ENCODE measurements at regions not wholly inside any gene's neighbourhood (a gene's known extent, or its start where the extent isn't known, plus 50 kb on each side); places are given as distances from the start of the nearest gene placed in this dataset.

DNA sequence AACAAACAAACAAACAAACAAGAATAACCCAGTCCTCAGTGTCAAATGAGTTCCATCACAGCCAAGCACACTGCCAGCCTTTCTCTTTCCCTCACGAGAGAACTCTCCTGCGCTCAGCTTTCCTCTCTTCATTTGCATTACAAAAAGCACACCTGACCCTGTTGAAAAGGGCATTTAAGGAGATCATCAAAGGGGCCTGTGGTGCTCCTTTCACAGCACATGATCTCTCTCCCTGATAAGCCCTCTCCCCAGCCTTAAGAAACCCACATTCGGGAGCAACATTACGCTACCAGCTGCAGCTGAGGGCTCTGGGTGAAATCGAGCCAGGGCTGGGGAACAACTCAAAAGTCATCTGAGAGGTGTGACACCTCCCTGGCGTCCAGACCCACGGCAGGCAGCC lies 165.6 kb upstream of the TMCC3 start:
- Histone ChIP-seq H3K27me3 (ENCODE audit: insufficient read depth, low read length) (no peaks in the 10 kb centered on the region), H3K27ac (ENCODE audit: low read depth, low read length) (no peak overlapping the region), H3K4me1 (ENCODE audit: control insufficient read depth, insufficient read depth, low read length, unreplicated experiment) (no peaks in the 10 kb centered on the region), H3K36me3 (ENCODE audit: insufficient read depth, low read length) (no peaks in the 10 kb centered on the region), H3K79me2 (ENCODE audit: control insufficient read depth, insufficient read depth, low read length, unreplicated experiment) (no peaks in the 10 kb centered on the region), H2AFZ (ENCODE audit: low read length, unreplicated experiment) (no peak overlapping the region), H3K4me3 (ENCODE audit: low read depth, low read length) (no peak overlapping the region)

DNA sequence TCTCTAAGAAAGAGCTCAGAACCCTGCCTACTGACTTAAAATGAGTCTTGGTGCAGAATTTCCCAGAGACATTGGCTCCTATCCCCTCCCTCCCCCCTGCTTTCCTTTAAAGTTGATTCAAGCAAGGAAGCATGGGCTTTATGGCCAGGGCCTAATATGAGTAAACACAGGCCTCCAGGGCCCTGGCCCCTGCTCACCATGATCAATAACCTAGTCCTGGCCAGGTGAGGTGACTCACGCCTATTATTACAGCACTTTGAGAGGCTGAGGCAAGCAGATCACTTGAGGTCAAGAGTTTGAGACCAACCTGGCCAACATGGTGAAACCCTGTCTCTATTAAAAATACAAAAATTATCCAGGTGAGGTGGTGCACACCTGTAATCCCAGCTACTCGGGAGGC lies 165.1 kb upstream of the TMCC3 start:
- Histone ChIP-seq H3K27me3 (ENCODE audit: insufficient read depth, low read length) (no peaks in the 10 kb centered on the region), H3K79me2 (ENCODE audit: control insufficient read depth, insufficient read depth, low read length, unreplicated experiment) (no peaks in the 10 kb centered on the region), H3K36me3 (ENCODE audit: insufficient read depth, low read length) (no peaks in the 10 kb centered on the region), H3K4me1 (ENCODE audit: control insufficient read depth, insufficient read depth, low read length, unreplicated experiment) (no peaks in the 10 kb centered on the region), H3K27ac (ENCODE audit: low read depth, low read length) (no peak overlapping the region), H2AFZ (ENCODE audit: low read length, unreplicated experiment) (no peak overlapping the region), H3K4me3 (ENCODE audit: low read depth, low read length) (no peak overlapping the region)

DNA sequence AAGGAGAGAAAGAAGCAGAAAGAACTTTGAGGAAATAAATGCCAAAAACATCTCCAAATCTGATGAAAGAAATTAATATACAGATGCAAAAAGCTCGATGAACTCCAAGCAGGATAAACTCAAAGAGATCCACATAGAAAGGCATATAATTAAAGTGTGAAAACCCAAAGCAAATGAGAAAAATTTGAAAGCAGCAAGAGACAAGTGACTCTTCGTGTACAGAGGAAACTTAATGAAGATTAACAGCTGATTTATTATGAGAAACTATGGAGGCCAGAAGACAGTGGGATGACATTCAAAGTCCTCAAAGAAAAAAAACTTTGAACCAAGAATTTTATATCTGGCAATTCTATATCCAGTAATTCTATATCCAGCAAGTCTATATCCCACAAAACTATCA lies 163.0 kb upstream of the TMCC3 start:
- Histone ChIP-seq H3K79me2 (ENCODE audit: control insufficient read depth, insufficient read depth, low read length, unreplicated experiment) (no peaks in the 10 kb centered on the region), H3K36me3 (ENCODE audit: insufficient read depth, low read length) (no peaks in the 10 kb centered on the region), H3K27me3 (ENCODE audit: insufficient read depth, low read length) (peaks cover 6% of the 10 kb centered on the region; the same call in 1 of the 2 replicates), H3K27ac (ENCODE audit: low read depth, low read length) (no peak overlapping the region), H3K4me1 (ENCODE audit: control insufficient read depth, insufficient read depth, low read length, unreplicated experiment) (no peaks in the 10 kb centered on the region), H2AFZ (ENCODE audit: low read length, unreplicated experiment) (no peak overlapping the region), H3K4me3 (ENCODE audit: low read depth, low read length) (no peak overlapping the region)

DNA sequence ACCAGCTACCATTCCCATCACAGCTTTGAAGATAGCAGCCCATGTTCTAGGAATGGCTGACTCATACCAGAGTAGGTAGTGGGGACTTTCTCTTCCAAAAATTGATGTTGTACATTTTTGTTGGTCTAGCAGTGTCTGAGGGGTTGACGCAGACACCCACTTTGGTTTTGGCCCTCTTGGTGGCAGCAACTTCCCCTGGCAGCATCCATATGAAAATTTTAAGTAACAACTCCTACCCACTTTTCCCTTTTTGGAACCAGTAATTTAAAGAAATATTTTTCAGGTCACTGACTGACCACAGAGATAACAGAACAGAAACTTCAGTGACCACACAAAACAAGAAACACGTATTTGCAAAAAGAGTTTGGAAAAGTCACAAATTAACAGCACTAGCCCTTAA lies 162.0 kb upstream of the TMCC3 start:
- Histone ChIP-seq H3K27me3 (ENCODE audit: insufficient read depth, low read length) (peaks cover 6% of the 10 kb centered on the region; the same call in 1 of the 2 replicates), H3K36me3 (ENCODE audit: insufficient read depth, low read length) (no peaks in the 10 kb centered on the region), H2AFZ (ENCODE audit: low read length, unreplicated experiment) (no peak overlapping the region), H3K4me1 (ENCODE audit: control insufficient read depth, insufficient read depth, low read length, unreplicated experiment) (no peaks in the 10 kb centered on the region), H3K4me3 (ENCODE audit: low read depth, low read length) (no peak overlapping the region), H3K79me2 (ENCODE audit: control insufficient read depth, insufficient read depth, low read length, unreplicated experiment) (no peaks in the 10 kb centered on the region), H3K27ac (ENCODE audit: low read depth, low read length) (no peak overlapping the region)

DNA sequence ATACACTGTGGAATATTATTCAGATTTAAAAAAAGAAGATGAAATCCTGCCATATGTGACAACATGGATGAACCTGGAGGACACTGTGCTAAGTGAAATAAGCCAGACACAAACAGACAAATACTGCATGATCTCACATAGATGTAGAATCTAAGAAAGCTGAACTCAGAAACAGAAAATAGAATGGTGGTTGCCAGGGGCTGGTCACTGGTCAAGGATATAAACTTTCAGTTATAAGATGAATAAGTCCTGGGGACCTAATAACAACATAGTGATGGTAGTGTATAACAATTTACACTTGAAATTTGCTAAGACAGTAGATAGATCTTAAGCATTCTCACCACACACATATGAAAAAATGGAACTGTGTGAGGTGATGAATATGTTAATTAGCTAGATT lies 161.3 kb upstream of the TMCC3 start:
- no peak overlapping the region for H3K27ac ChIP-seq (ENCODE audit: low read depth, low read length)
- no peak overlapping the region for H2AFZ ChIP-seq (ENCODE audit: low read length, unreplicated experiment)
- H3K79me2 ChIP-seq (ENCODE audit: control insufficient read depth, insufficient read depth, low read length, unreplicated experiment): no peaks in the 10 kb centered on the region
- no peak overlapping the region for H3K4me3 ChIP-seq (ENCODE audit: low read depth, low read length)
- no peaks in the 10 kb centered on the region for H3K4me1 ChIP-seq (ENCODE audit: control insufficient read depth, insufficient read depth, low read length, unreplicated experiment)
- H3K36me3 ChIP-seq (ENCODE audit: insufficient read depth, low read length): no peaks in the 10 kb centered on the region
- H3K27me3 ChIP-seq (ENCODE audit: insufficient read depth, low read length): peaks cover 6% of the 10 kb centered on the region; the same call in 1 of the 2 replicates

DNA sequence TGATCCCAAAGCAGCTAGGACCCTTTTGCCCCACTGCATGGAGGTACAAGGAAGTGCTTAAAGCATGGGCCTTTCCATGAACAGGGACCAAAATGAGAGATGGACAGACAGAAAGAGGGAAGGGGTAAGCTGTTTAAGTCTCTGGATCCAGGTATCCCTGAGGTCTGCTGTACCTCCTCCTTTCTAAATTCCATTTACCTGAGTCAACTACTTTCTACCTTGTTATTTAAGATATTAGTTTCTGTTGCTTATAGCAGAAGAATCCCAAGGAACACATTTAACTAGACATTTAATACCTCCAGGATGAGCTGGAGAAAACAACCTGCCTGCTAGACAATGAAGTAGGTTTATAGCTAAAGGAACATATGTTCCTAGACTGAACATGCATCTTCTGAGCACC lies 157.6 kb upstream of the TMCC3 start:
- Histone ChIP-seq H3K4me1 (ENCODE audit: control insufficient read depth, insufficient read depth, low read length, unreplicated experiment) (no peaks in the 10 kb centered on the region), H3K4me3 (ENCODE audit: low read depth, low read length) (no peak overlapping the region), H3K79me2 (ENCODE audit: control insufficient read depth, insufficient read depth, low read length, unreplicated experiment) (no peaks in the 10 kb centered on the region), H3K27ac (ENCODE audit: low read depth, low read length) (no peak overlapping the region), H2AFZ (ENCODE audit: low read length, unreplicated experiment) (no peak overlapping the region), H3K36me3 (ENCODE audit: insufficient read depth, low read length) (no peaks in the 10 kb centered on the region), H3K27me3 (ENCODE audit: insufficient read depth, low read length) (peaks cover 6% of the 10 kb centered on the region; the same call in 1 of the 2 replicates)

DNA sequence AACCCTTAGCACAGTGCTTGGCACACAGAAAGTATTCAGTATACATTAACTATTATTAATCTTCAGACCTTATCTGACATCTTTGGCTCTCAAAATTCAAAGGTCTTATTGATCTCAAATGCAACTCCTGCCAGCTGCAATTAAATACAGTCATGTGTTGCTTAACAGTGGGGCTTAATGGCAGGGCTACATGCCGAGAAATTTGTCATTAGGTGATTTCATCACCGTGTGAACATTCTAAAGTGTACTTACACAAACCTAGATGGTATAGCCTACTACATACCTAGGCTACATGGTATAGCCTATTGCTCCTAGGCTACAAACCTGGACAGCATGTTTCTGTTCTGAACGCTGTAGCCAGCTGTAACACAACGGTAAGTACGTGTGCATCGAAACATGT lies 156.3 kb upstream of the TMCC3 start:
- Histone ChIP-seq H3K4me1 (ENCODE audit: control insufficient read depth, insufficient read depth, low read length, unreplicated experiment) (no peaks in the 10 kb centered on the region), H3K27me3 (ENCODE audit: insufficient read depth, low read length) (peaks cover 6% of the 10 kb centered on the region; the same call in 1 of the 2 replicates), H3K27ac (ENCODE audit: low read depth, low read length) (no peak overlapping the region), H3K4me3 (ENCODE audit: low read depth, low read length) (no peak overlapping the region), H2AFZ (ENCODE audit: low read length, unreplicated experiment) (no peak overlapping the region), H3K36me3 (ENCODE audit: insufficient read depth, low read length) (no peaks in the 10 kb centered on the region), H3K79me2 (ENCODE audit: control insufficient read depth, insufficient read depth, low read length, unreplicated experiment) (no peaks in the 10 kb centered on the region)

DNA sequence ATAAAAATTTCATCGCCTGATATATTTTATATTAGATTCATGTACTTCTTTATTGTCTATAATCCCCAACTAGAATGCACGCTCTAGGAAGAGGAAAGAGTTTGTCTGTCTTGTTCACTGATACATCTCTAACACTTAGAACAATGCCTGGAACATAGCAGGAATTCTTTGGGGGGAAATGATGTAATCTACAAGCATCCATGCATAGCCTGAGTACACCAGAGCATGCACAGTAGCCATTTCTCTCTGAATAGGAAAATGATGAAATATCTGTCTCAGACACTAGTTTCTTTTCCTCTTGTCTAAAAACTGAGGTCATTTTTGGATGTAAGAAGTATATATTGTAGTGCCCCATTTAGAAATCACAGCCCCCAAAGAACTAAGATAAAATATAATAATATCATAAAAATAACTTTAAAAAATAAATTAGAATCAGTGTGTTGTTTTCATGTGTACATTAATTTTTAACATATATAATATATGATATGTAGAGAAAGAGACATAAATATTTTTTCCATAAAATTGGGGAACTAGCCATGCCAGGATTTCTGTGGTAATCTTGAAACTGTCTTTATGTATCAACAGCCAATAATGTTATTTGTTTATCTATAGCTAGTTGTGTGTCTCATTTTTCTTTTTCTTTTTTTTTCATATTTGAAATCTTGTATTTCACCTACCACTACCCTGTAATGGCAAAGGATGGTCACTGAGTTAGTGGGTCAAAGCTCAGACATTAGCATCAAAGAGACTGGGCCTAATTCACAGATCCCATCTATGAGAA lies 155.6 kb upstream of the TMCC3 start:
- Histone ChIP-seq H3K4me1 (ENCODE audit: control insufficient read depth, insufficient read depth, low read length, unreplicated experiment) (no peaks in the 10 kb centered on the region), H3K4me3 (ENCODE audit: low read depth, low read length) (no peak overlapping the region), H3K27ac (ENCODE audit: low read depth, low read length) (no peak overlapping the region), H3K79me2 (ENCODE audit: control insufficient read depth, insufficient read depth, low read length, unreplicated experiment) (no peaks in the 10 kb centered on the region), H2AFZ (ENCODE audit: low read length, unreplicated experiment) (no peak overlapping the region), H3K27me3 (ENCODE audit: insufficient read depth, low read length) (peaks cover 6% of the 10 kb centered on the region; the same call in 1 of the 2 replicates), H3K36me3 (ENCODE audit: insufficient read depth, low read length) (no peaks in the 10 kb centered on the region)

DNA sequence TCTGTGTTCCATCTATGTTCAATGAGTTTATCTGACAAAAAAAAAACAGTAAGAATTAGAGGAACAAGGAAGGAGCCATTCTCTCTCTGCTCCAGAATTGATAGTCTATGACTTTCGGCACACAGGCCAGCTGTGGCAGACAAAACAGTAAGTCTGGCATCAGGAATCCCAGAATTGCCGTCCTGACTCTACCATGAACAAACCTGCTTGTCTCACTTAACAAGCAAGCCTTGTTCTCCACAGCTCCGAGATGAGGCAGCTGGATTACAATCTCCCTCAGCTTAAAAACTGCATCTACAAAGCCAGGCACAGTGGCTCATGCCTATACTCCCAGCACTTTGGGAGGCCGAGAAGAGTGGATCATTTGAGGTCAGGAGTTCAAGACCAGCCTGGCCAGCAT lies 153.6 kb upstream of the TMCC3 start:
- H3K36me3 ChIP-seq (ENCODE audit: insufficient read depth, low read length): no peaks in the 10 kb centered on the region
- no peak overlapping the region for H3K27ac ChIP-seq (ENCODE audit: low read depth, low read length)
- H3K79me2 ChIP-seq (ENCODE audit: control insufficient read depth, insufficient read depth, low read length, unreplicated experiment): no peaks in the 10 kb centered on the region
- H2AFZ ChIP-seq (ENCODE audit: low read length, unreplicated experiment): no peak overlapping the region
- no peak overlapping the region for H3K4me3 ChIP-seq (ENCODE audit: low read depth, low read length)
- H3K27me3 ChIP-seq (ENCODE audit: insufficient read depth, low read length): peaks cover 10% of the 10 kb centered on the region; the same call in 1 of the 2 replicates
- no peaks in the 10 kb centered on the region for H3K4me1 ChIP-seq (ENCODE audit: control insufficient read depth, insufficient read depth, low read length, unreplicated experiment)

DNA sequence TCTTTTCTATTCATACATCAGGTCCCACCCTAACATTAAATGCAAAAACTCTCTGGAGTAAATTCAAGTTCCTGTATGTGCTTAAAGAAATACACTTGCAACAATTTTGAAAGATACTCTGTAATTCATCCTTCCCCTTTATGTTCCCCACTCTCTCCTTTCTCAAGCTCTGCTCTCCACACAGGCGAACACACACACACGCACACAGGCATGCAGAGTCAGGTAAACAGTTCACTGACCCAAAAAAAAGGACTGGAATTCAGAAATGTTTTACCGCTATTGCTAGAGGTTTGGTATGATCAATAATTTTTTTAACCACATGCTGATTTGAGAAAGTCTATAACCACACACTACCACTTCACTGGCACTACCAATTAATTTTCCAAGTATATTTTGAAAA lies 152.4 kb upstream of the TMCC3 start:
- H3K79me2 ChIP-seq (ENCODE audit: control insufficient read depth, insufficient read depth, low read length, unreplicated experiment): no peaks in the 10 kb centered on the region
- H3K27ac ChIP-seq (ENCODE audit: low read depth, low read length): no peak overlapping the region
- no peak overlapping the region for H3K4me3 ChIP-seq (ENCODE audit: low read depth, low read length)
- H3K4me1 ChIP-seq (ENCODE audit: control insufficient read depth, insufficient read depth, low read length, unreplicated experiment): no peaks in the 10 kb centered on the region
- no peaks in the 10 kb centered on the region for H3K36me3 ChIP-seq (ENCODE audit: insufficient read depth, low read length)
- peaks cover 13% of the 10 kb centered on the region; the same call in 1 of the 2 replicates for H3K27me3 ChIP-seq (ENCODE audit: insufficient read depth, low read length)
- H2AFZ ChIP-seq (ENCODE audit: low read length, unreplicated experiment): no peak overlapping the region

DNA sequence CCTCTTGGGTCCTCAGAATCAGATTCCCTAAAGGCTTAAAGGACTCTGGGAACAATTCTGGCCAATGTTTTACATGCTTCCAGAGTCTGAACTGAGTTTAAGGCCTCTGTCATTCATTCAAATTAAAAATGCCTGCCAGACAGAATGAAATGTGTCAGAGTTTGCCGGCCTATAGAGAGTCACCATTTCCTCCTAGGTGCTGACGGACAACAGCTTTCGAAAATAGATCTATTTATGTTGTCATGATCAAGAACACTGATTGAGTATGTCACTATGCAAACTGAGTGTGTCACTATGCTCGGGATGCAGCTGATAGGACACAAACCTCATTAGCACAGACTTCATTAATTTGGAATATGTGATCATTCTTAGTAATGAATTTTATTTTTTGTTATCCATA lies 151.4 kb upstream of the TMCC3 start:
- H2AFZ ChIP-seq (ENCODE audit: low read length, unreplicated experiment): no peak overlapping the region
- no peaks in the 10 kb centered on the region for H3K79me2 ChIP-seq (ENCODE audit: control insufficient read depth, insufficient read depth, low read length, unreplicated experiment)
- peaks cover 13% of the 10 kb centered on the region; the same call in 1 of the 2 replicates for H3K27me3 ChIP-seq (ENCODE audit: insufficient read depth, low read length)
- no peak overlapping the region for H3K27ac ChIP-seq (ENCODE audit: low read depth, low read length)
- no peak overlapping the region for H3K4me3 ChIP-seq (ENCODE audit: low read depth, low read length)
- no peaks in the 10 kb centered on the region for H3K36me3 ChIP-seq (ENCODE audit: insufficient read depth, low read length)
- H3K4me1 ChIP-seq (ENCODE audit: control insufficient read depth, insufficient read depth, low read length, unreplicated experiment): no peaks in the 10 kb centered on the region
